ENCODE measurements at regions not wholly inside any gene's neighbourhood (a gene's known extent, or its start where the extent isn't known, plus 50 kb on each side); places are given as distances from the start of the nearest gene placed in this dataset.
"Not testable (repeated sequence)": the region's sequence is repeated elsewhere in the genome, so short reads cannot be mapped to it uniquely, and the experiment has no call there.

- no peak for DNase-seq (ENCODE audit: low read depth in 2 of 2)
Observed at GRCh38 chr5:68026092-68026885, 189.3 kb upstream of the PIK3R1 start.

- DNase-seq (ENCODE audit: low read depth in 2 of 2) = no peak
Observed at GRCh38 chr5:68024426-68024825, 191.1 kb upstream of the PIK3R1 start.

GRCh38 chr5:68021916-68022315, 193.6 kb upstream of the PIK3R1 start:
- DNase-seq (ENCODE audit: low read depth in 2 of 2) = no peak

GRCh38 chr5:68021227-68021626, 194.3 kb upstream of the PIK3R1 start:
- DNase-seq (ENCODE audit: low read depth in 2 of 2) = no peak

- DNase-seq (ENCODE audit: low read depth in 2 of 2) = not testable (repeated sequence)
Observed at GRCh38 chr5:68020461-68020969, 195.0 kb upstream of the PIK3R1 start.

GRCh38 chr5:68015381-68016302, 199.9 kb upstream of the PIK3R1 start:
- no peak for DNase-seq (ENCODE audit: low read depth in 2 of 2)

- DNase-seq (ENCODE audit: low read depth in 2 of 2) = no peak
Observed at GRCh38 chr5:68012831-68013230, 202.7 kb upstream of the PIK3R1 start.

GRCh38 chr5:68012429-68012828, 203.1 kb upstream of the PIK3R1 start:
- DNase-seq (ENCODE audit: low read depth in 2 of 2) = no peak

- no peak for DNase-seq (ENCODE audit: low read depth in 2 of 2)
Observed at GRCh38 chr5:68011801-68012200, 203.8 kb upstream of the PIK3R1 start.

- DNase-seq (ENCODE audit: low read depth in 2 of 2) = no peak
Observed at GRCh38 chr5:68011259-68011760, 204.2 kb upstream of the PIK3R1 start.

GRCh38 chr5:68010740-68011139, 204.8 kb upstream of the PIK3R1 start:
- DNase-seq (ENCODE audit: low read depth in 2 of 2) = no peak

- no peak for DNase-seq (ENCODE audit: low read depth in 2 of 2)
Observed at GRCh38 chr5:68007451-68007850, 208.1 kb upstream of the PIK3R1 start.

- DNase-seq (ENCODE audit: low read depth in 2 of 2) = no peak
Observed at GRCh38 chr5:68002836-68003235, 212.7 kb upstream of the PIK3R1 start.

- no peak for DNase-seq (ENCODE audit: low read depth in 2 of 2)
Observed at GRCh38 chr5:68000805-68001204, 214.8 kb upstream of the PIK3R1 start.

- no peak for DNase-seq (ENCODE audit: low read depth in 2 of 2)
Observed at GRCh38 chr5:67999391-67999790, 216.2 kb upstream of the PIK3R1 start.

GRCh38 chr5:67998709-67999261, 216.8 kb upstream of the PIK3R1 start:
- DNase-seq (ENCODE audit: low read depth in 2 of 2) = no peak

GRCh38 chr5:67997892-67998457, 217.6 kb upstream of the PIK3R1 start:
- DNase-seq (ENCODE audit: low read depth in 2 of 2) = no peak

- no peak for DNase-seq (ENCODE audit: low read depth in 2 of 2)
Observed at GRCh38 chr5:67997148-67997547, 218.4 kb upstream of the PIK3R1 start.

- DNase-seq (ENCODE audit: low read depth in 2 of 2) = no peak
Observed at GRCh38 chr5:67996596-67996995, 219.0 kb upstream of the PIK3R1 start.

GRCh38 chr5:67992923-67993322, 222.6 kb upstream of the PIK3R1 start:
- no peak for DNase-seq (ENCODE audit: low read depth in 2 of 2)

- DNase-seq (ENCODE audit: low read depth in 2 of 2) = no peak
Observed at GRCh38 chr5:67989456-67989855, 226.1 kb upstream of the PIK3R1 start.

GRCh38 chr5:67986761-67987160, 228.8 kb upstream of the PIK3R1 start:
- no peak for DNase-seq (ENCODE audit: low read depth in 2 of 2)

Measured in stimulated activated CD8-positive, alpha-beta memory T cell treated with anti-CD3 and anti-CD28 coated beads, Interleukin-15, amount 100 ng/mL, for 48 hours (primary cell).